Osteoblast (primary cell): ENCODE measurements at regions not wholly inside any gene's neighbourhood (a gene's known extent, or its start where the extent isn't known, plus 50 kb on each side); places are given as distances from the start of the nearest gene placed in this dataset.
A peak's percentile ranks its signal among the peaks of the same experiment; 100 is the strongest.

Experiments
- DNase-seq: peaks from one replicate; pipeline ENCODE4 v3.0.0; 2011; ENCODE audit warnings: low spot score, mixed read lengths; ENCODE audit not compliant: insufficient read length; ENCODE audit errors: missing footprints
- H2AFZ ChIP-seq: 2 replicates; pipeline ENCODE4 v1.6.0; 2011; ENCODE audit warnings: mild to moderate bottlenecking, low read length
- H3K27ac ChIP-seq: 2 replicates; pipeline ENCODE4 v1.5.1; 2011; ENCODE audit warnings: mild to moderate bottlenecking, low read depth, low read length, moderate library complexity
- H3K27me3 ChIP-seq: 2 replicates; pipeline ENCODE4 v1.6.0; 2012; ENCODE audit warnings: mild to moderate bottlenecking, control low read depth, inconsistent platforms, low read length, moderate library complexity; ENCODE audit not compliant: insufficient read depth
- H3K36me3 ChIP-seq: 2 replicates; pipeline ENCODE4 v1.5.1; 2011; ENCODE audit warnings: mild to moderate bottlenecking, low read length, control low read depth, moderate library complexity; ENCODE audit not compliant: insufficient read depth
- H3K4me1 ChIP-seq: 2 replicates; pipeline ENCODE4 v1.5.1; 2011; ENCODE audit warnings: mild to moderate bottlenecking, low read length, control low read depth, moderate library complexity; ENCODE audit not compliant: insufficient read depth
- H3K4me2 ChIP-seq: 2 replicates; pipeline ENCODE4 v1.6.0; 2011; ENCODE audit warnings: mild to moderate bottlenecking, low read length; ENCODE audit not compliant: insufficient read depth
- H3K4me3 ChIP-seq: fragments of 200-600 bp; sonication (generic); 3 replicates; pipeline ENCODE4 v1.5.1; 2012; ENCODE audit warnings: mild to moderate bottlenecking, low read length, inconsistent platforms; ENCODE audit not compliant: insufficient read depth
- H3K79me2 ChIP-seq: 2 replicates; pipeline ENCODE4 v1.6.0; 2012; ENCODE audit warnings: mild to moderate bottlenecking, low read length, control low read depth, inconsistent platforms; ENCODE audit not compliant: insufficient read depth
- H3K9me3 ChIP-seq: 2 replicates; pipeline ENCODE4 v1.5.1; 2011; ENCODE audit warnings: low read depth, low read length, control low read depth
- H4K20me1 ChIP-seq: 2 replicates; pipeline ENCODE4 v1.6.0; 2012; ENCODE audit warnings: mild to moderate bottlenecking, low read length, control low read depth; ENCODE audit not compliant: insufficient read depth
- TF ChIP-seq, protein P1 (sequence below): IDR thresholded peaks from 2 replicates; pipeline ENCODE4 v1.5.1; 2011; ENCODE audit warnings: mild to moderate bottlenecking, low read depth, low read length, moderate library complexity; ENCODE audit errors: extremely low read depth

DNA sequence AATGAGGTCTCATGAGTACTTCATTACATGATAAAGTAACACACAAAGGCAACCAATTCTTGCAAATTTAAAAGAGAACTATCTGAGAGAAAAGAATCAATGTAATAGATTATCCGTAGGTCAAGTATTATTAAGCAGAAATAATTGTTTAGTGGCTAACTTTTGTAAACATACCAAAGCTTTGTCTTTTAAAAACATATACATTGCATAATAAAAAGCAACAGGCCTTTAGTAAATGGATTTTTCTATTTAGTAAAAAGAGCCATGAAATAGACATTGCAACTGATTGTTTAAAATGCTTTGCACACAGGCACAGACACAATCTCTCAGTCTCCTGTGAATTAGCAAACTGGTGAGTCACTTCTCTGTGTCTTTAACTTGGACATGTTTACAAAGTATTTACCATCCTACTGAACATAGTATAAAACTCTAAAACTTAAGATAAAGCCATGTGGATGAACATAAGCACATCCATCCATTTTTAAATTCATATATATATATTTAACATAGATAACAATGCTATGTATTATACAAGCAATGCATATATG lies 518.7 kb upstream of the MGAT4C start:
- H3K79me2 ChIP-seq: no peaks in the 10 kb centered on the region
- no peaks in the 10 kb centered on the region for H4K20me1 ChIP-seq
- no peaks in the 10 kb centered on the region for H3K36me3 ChIP-seq
- no peaks in the 10 kb centered on the region for H3K4me1 ChIP-seq
- no peak overlapping the region for H3K4me2 ChIP-seq
- H3K9me3 ChIP-seq: no peaks in the 10 kb centered on the region
- no peak overlapping the region for H3K27ac ChIP-seq
- peak; percentile 1 for DNase-seq
- no peak overlapping the region for H3K4me3 ChIP-seq
- TF ChIP-seq, protein P1, sequence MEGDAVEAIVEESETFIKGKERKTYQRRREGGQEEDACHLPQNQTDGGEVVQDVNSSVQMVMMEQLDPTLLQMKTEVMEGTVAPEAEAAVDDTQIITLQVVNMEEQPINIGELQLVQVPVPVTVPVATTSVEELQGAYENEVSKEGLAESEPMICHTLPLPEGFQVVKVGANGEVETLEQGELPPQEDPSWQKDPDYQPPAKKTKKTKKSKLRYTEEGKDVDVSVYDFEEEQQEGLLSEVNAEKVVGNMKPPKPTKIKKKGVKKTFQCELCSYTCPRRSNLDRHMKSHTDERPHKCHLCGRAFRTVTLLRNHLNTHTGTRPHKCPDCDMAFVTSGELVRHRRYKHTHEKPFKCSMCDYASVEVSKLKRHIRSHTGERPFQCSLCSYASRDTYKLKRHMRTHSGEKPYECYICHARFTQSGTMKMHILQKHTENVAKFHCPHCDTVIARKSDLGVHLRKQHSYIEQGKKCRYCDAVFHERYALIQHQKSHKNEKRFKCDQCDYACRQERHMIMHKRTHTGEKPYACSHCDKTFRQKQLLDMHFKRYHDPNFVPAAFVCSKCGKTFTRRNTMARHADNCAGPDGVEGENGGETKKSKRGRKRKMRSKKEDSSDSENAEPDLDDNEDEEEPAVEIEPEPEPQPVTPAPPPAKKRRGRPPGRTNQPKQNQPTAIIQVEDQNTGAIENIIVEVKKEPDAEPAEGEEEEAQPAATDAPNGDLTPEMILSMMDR: no peak
- no peak overlapping the region for H2AFZ ChIP-seq
- no peaks in the 10 kb centered on the region for H3K27me3 ChIP-seq

DNA sequence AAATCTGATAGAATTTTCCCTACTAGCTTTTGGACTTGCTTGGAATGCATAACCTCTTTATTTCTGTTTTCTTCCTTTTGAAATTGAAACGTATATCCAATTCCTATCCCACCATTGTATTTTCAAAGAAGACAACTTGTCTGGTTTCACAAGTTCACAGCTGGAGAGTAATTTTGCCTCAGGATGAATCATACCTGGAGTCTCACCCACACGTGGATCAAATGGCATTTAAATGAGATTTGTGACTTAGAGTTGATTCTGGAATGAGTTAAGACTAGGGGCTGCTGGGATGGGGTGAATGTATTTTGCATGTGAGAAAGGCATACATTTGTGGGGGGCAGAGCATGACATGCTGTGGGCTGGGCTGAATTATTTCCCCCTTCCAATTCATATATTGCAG lies 516.5 kb upstream of the MGAT4C start:
- Histone ChIP-seq H4K20me1 (no peaks in the 10 kb centered on the region), H3K4me2 (no peak overlapping the region), H3K27me3 (no peaks in the 10 kb centered on the region), H2AFZ (no peak overlapping the region), H3K9me3 (no peaks in the 10 kb centered on the region), H3K4me1 (no peaks in the 10 kb centered on the region), H3K36me3 (no peaks in the 10 kb centered on the region), H3K27ac (no peak overlapping the region), H3K4me3 (no peak overlapping the region), H3K79me2 (no peaks in the 10 kb centered on the region)
- DNase-seq: no peak
- TF ChIP-seq, protein P1: no peak

DNA sequence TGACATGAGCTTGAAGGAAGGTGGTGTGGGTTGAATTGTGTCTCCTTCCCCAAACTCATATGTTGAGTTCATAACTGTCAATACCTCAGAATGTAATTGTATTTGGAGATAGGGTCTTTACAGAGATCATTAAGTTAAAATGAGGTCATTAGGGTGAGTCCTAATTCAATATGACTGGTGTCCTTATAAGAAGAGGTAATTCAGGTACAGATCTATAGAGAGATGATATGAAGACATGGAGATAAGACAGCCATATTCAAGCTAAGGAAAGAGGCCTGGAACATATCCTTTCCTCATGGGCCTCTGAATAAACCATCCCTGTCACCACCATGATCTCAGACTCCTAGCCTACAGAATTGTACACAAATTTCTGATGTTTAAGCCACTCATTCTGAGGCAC lies 514.7 kb upstream of the MGAT4C start:
- Histone ChIP-seq H4K20me1 (no peaks in the 10 kb centered on the region), H3K4me1 (no peaks in the 10 kb centered on the region), H2AFZ (no peak overlapping the region), H3K4me2 (no peak overlapping the region), H3K79me2 (no peaks in the 10 kb centered on the region), H3K27me3 (no peaks in the 10 kb centered on the region), H3K27ac (no peak overlapping the region), H3K36me3 (no peaks in the 10 kb centered on the region), H3K9me3 (no peaks in the 10 kb centered on the region), H3K4me3 (no peak overlapping the region)
- no peak for DNase-seq
- TF ChIP-seq, protein P1: no peak

DNA sequence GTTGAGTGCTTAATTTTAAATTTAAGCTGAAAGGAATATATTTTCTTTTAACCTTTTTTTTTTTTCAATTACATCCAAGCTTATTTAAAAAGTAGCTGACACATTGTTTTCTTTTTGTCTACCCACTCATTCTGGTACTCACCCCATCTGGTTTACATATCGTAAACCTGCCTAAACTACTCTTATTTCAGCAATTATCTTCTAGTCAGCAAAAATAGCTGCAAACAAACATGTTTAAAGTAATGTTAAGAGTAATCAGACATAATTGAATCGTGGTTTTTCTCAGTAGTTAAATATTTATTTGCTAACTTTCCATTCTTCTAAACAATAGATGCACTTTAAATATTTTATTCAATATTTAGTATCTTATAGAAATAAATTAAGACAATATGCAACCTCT lies 492.7 kb upstream of the MGAT4C start:
- no peaks in the 10 kb centered on the region for H3K9me3 ChIP-seq
- TF ChIP-seq, protein P1: no peak
- no peaks in the 10 kb centered on the region for H4K20me1 ChIP-seq
- H3K27ac ChIP-seq: no peak overlapping the region
- no peak for DNase-seq
- H2AFZ ChIP-seq: no peak overlapping the region
- no peak overlapping the region for H3K4me3 ChIP-seq
- no peaks in the 10 kb centered on the region for H3K36me3 ChIP-seq
- H3K27me3 ChIP-seq: no peaks in the 10 kb centered on the region
- no peaks in the 10 kb centered on the region for H3K4me1 ChIP-seq
- no peak overlapping the region for H3K4me2 ChIP-seq
- H3K79me2 ChIP-seq: no peaks in the 10 kb centered on the region
